ENCODE measurements at regions not wholly inside any gene's neighbourhood (a gene's known extent, or its start where the extent isn't known, plus 50 kb on each side); places are given as distances from the start of the nearest gene placed in this dataset.
A peak's percentile ranks its signal among the peaks of the same experiment; 100 is the strongest.
"Not testable (repeated sequence)": the region's sequence is repeated elsewhere in the genome, so short reads cannot be mapped to it uniquely, and the experiment has no call there.

- no peak for DNase-seq
Measured at GRCh38 chr2:105488285-105488684, 89.4 kb upstream of the FHL2 start.

DNA sequence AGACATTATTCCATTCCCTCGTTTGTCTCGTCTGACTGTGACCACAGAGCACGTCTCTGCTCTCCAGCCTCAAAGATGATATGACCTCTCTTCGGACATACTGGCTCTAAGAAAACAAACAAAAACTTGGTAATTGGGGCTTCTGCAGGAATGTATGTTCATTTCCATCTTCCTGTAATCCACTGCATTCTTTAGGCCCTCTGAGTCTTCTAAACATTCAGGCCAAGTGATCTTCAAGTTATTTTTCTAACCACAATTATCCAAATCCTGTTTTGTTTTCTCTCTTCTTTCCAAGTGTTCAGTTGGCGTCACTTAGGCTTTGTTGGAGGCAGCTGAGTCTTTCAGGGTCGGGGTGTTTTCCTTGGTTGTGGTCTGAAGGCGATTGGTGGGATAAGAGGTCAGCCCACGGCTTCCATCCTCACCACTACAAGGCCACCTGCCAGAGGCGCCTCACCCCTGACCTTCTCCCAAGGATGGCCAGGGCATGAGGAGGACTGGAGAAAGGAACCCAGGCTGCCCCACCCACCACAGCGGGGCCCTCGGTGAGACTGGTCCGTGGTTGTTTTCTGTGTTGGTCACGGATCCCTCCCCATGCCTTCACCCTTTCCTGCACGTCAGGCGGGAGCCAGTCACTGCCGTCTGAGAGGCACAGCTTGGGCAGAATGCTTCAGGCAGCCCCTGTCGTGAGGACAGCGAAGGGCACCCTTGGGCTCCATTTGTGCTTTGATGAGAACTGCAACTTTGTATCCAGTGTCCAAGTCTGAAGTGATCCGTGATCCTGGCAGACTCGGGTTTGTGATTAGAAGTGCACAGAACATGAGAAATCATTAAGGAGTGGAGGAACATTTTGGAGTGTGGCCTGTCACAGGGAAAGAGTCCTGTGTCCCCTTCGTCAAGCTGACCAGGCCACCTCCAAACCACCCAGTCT lies 88.6 kb upstream of the FHL2 start:
- no peak for DNase-seq

GRCh38 chr2:105486762-105487141 lies 87.9 kb upstream of the FHL2 start:
- no peak for DNase-seq

- DNase-seq: no peak
Measured at GRCh38 chr2:105478670-105479069, 79.8 kb upstream of the FHL2 start.

GRCh38 chr2:105477050-105477620 lies 78.3 kb upstream of the FHL2 start:
- not testable (repeated sequence) for DNase-seq

DNA sequence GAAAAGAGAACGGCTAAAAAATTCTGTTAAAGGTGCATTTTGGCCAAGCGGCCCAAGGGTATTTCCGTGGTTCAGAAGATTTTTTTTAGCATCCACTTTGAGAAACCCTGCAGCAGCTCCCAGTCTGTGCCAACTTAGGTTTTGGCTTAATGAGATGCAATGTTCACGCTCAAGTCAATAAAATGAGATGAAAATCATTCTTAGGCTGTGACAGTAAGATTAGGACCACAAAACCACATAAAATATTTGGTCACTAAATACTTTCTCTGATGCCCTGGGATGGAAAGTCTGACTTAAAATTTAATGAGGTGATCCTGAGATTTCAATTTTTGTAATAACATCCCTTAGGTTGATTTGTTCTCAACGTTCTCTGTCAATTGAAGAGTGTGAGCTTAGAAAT lies 74.2 kb upstream of the FHL2 start:
- no peak for DNase-seq

DNA sequence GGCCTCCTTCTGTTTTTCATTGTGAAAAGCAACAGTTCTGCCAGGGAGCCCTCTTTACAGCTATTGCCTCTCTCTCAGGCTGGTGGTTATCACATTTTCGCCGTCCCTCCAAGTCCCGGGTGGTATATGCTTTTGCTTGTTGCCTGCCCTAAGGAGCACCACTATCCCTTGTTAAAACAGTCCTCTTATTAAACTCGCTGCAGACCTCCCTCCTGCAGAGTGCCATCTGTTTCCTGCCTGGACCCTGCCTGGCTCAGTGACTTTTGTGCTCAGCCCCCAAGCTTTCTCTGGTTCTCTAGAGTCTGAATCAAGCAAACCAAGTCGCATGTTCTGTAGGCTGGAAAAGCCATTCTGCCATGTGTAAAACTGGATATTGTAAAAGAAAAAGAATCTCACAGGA lies 72.1 kb upstream of the FHL2 start:
- DNase-seq: no peak

DNA sequence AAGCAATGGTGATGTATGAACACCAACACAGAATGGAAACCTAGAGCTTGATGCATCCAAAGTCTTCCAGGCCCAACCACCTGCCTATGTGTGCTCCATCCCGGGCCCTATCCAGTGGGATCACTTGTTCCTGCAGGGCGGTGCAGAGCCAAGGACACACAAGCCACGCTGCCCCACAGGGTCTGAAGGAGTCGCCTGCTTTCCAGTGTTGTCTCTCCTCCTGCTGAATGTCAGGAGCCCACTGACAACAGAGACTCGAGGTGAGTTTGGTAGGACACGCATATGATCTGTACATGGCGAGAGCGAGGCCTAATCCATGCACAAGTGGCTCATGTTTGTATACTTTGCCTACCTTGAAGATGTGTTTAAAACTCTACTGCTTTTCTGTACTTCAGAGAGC lies 70.9 kb upstream of the FHL2 start:
- no peak for DNase-seq

DNA sequence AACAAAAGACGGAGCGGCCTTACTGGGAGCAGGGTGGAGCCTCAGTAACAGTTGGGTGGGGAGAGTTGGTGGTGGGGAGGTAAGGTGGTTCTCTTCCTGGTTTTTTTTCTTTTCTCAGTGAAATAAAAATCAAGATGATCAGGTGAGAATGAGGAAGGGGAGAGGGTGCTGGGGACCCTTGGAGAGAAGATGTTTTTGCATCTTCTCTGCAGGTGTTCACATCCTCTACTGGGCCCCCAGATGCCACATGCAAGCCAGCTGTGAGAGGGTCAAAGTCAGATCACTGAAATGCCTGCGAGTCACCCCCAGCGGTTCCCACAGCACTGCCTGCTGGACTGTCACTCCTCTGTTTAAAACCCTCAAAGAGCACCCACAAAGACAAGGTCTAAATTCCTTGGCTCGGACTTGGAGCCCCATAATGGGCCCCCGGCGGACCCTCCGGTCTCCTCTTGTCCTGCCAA lies 69.8 kb upstream of the FHL2 start:
- DNase-seq: no peak

DNA sequence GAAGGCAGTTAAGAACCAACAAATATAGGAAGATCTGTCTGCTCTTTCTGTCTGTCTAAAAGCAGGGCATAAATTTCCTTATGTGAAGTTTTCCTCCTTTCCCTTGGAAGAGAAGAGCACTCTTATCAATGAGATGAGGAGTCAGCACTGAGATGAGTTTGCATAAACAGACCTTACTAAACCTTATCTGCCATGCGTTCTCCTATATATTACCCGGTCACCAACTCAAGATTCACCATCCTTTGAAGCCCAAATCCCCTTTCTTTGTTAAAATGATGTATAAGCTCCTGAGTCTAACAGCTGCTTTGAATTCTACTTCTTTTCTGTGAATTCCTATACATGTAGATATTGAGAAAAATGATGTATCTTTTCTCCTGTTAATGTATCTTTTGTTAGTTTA lies 65.5 kb upstream of the FHL2 start:
- DNase-seq: no peak

DNA sequence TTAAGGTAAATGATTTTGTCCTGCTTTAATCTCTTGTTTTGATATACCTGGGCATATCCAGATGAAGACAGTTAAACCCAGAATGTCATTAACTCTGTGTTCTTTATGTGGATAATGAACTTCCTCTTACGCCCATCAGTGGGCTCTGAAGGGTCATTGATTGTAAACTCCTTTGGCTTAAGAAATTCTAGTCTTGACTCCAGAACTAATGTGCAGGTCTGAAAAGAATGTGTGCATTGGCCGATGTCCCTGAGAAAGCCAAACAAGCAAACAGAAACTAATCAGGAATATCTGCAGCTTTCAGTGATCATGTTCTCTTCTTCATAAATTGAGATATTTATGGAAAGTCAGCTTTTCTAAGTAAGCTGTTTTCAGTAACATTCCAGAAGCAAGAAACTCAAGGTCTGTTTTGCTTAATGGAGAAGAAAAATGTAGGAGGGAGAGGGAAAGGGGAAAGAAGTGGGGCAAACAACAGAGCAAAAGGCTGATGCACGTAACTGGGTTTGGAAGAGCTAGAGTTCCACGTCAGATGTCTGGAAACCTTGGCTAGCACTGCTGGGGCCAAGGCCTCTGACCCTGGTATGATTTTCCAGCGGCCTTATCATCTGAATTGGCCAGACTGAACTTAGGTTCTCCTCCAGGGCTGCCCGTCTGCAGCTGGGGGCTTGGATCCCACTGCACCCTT lies 61.3 kb upstream of the FHL2 start:
- no peak for DNase-seq

DNA sequence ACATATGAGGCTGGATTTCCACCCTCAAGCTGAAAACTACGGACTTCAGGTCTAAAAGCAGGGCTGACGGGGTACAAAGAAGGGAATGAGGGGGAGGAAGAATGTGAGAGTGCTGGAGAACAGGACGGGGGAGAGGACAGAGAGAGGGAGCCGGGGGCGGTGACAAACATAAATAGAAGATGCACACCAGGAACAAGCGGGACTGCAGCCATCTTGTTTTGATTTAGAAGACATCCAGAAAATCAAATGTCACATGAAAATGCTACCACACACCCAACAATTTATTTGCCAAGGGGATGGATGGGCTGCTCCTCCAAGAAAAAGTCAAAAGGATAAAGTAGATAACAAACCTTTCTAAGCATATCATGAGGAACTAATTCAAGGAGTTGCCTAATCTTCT lies 59.2 kb upstream of the FHL2 start:
- DNase-seq: no peak

DNA sequence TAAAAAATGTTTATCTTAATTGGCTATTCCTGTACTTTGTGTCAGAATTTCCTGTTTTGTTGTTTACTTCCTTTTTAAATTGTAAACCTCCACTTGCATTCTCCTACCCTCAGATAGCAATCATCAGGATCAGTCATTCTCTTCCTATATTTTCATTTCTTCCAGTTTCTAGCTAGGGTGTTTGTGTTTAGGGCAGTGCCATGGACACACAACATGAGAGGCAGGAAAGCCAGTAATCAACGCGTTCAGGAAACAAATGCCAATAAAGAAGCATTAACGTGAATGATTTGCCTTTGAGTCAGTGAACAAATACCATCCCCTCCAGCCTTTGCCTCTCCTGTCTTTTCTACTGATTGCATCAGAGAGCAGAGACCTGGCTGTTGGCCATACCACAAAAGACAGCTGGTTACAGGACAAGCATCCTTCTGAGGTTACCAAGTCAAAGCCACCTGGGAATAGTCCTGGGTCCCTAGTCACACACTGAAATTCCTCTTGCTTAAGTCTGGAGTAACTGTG lies 56.7 kb upstream of the FHL2 start:
- DNase-seq: no peak

GRCh38 chr2:105454801-105455485 lies 56.1 kb upstream of the FHL2 start:
- peak; percentile 19 for DNase-seq

GRCh38 chr2:105451571-105452166 lies 52.8 kb upstream of the FHL2 start:
- DNase-seq: no peak

GRCh38 chr2:105450471-105450870 lies 51.6 kb upstream of the FHL2 start:
- DNase-seq: no peak

DNA sequence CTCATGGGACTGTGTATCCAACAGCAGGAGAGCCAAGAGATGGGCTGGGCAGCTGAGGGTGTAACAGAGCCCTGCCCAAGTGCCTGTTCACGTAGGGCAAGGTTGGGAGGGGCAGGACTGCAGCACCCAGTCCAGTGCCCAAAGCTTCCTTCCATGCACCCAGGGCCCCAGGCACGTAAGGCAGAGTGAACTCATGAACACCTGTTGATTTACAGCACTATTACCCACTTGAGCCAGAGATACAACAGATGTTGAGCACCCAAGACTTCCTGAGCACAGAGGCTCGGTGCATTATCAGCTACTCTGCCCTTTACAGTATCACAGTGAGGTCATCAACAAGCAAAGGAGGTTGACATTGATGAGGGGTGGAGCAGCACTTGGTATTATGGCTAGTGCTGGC lies 50.2 kb upstream of the FHL2 start:
- no peak for DNase-seq

All from activated CD4-positive, alpha-beta T cell treated with anti-CD3 and anti-CD28 coated beads for 48 hours (primary cell).